CD14-positive monocyte (primary cell): ENCODE measurements at regions not wholly inside any gene's neighbourhood (a gene's known extent, or its start where the extent isn't known, plus 50 kb on each side); places are given as distances from the start of the nearest gene placed in this dataset.

Experiments used
- DNase-seq, 3 donors: peaks; one replicate each; pipeline ENCODE4 v3.0.0-alpha.2; 2011 to 2022
- H2AFZ ChIP-seq: 2 replicates; pipeline ENCODE4 v1.6.0; 2012; ENCODE audit warnings: mild to moderate bottlenecking, low read depth, low read length, inconsistent platforms; ENCODE audit not compliant: insufficient read depth, poor library complexity, severe bottlenecking
- H3K27ac ChIP-seq, 2 donors: 1 replicate in 1 of 2; 2 replicates in 1 of 2; pipeline ENCODE4 v1.5.1; 2012 to 2013; ENCODE audit warnings: low read length in 2 of 2, control low read depth in 1 of 2, inconsistent platforms in 1 of 2, low read depth in 1 of 2, mild to moderate bottlenecking in 1 of 2
- H3K27me3 ChIP-seq, 2 donors: one replicate each; pipeline versions ENCODE4 v1.6.0 to v1.6.1; 2011 to 2013; ENCODE audit warnings: low read length in 2 of 2; ENCODE audit not compliant: control insufficient read depth in 2 of 2, insufficient read depth in 2 of 2
- H3K36me3 ChIP-seq, 2 donors: replicated peaks in 1 of 2; 1 replicate in 1 of 2; 2 replicates in 1 of 2; pipeline versions ENCODE4 v1.5.1 to v1.6.1; 2012 to 2013; ENCODE audit warnings: low read length in 2 of 2, control low read depth in 1 of 2, inconsistent platforms in 1 of 2, mild to moderate bottlenecking in 1 of 2; ENCODE audit not compliant: insufficient read depth in 2 of 2, control insufficient read depth in 1 of 2
- H3K4me1 ChIP-seq, 2 donors: 1 replicate in 1 of 2; 2 replicates in 1 of 2; pipeline versions ENCODE4 v1.5.1 to v1.6.1; 2012 to 2013; ENCODE audit warnings: low read length in 2 of 2, control low read depth in 1 of 2, inconsistent platforms in 1 of 2, mild to moderate bottlenecking in 1 of 2, moderate library complexity in 1 of 2; ENCODE audit not compliant: insufficient read depth in 2 of 2, control insufficient read depth in 1 of 2
- H3K4me2 ChIP-seq: replicated peaks from 2 replicates; pipeline ENCODE3; 2012; ENCODE audit warnings: low read length, moderate library complexity, mild to moderate bottlenecking; ENCODE audit not compliant: poor library complexity, severe bottlenecking; ENCODE audit errors: extremely low read depth
- H3K4me3 ChIP-seq, 3 experiments: fragments of 200-600 bp in 1 of 3; sonication (generic) in 1 of 3; replicated peaks in 1 of 3; 1 replicate in 2 of 3; 2 replicates in 1 of 3; pipeline ENCODE4 v1.5.1; 2011 to 2013; ENCODE audit warnings: low read length in 3 of 3, mild to moderate bottlenecking in 3 of 3, control low read depth in 2 of 3, low read depth in 2 of 3, inconsistent platforms in 1 of 3, moderate library complexity in 1 of 3
- H3K79me2 ChIP-seq: 2 replicates; pipeline ENCODE4 v1.6.0; 2012; ENCODE audit warnings: mild to moderate bottlenecking, control low read depth, inconsistent platforms, low read length, moderate library complexity; ENCODE audit not compliant: insufficient read depth
- H3K9ac ChIP-seq: 2 replicates; pipeline ENCODE4 v1.6.0; 2017; ENCODE audit warnings: low read length, mild to moderate bottlenecking; ENCODE audit not compliant: insufficient read depth, poor library complexity, severe bottlenecking
- H3K9me3 ChIP-seq, 2 donors: replicated peaks in 1 of 2; 1 replicate in 1 of 2; 2 replicates in 1 of 2; pipeline versions ENCODE4 v1.5.1 to v1.6.1; 2012 to 2013; ENCODE audit warnings: low read length in 2 of 2, control low read depth in 1 of 2; ENCODE audit not compliant: control insufficient read depth in 1 of 2, insufficient read depth in 1 of 2
- H4K20me1 ChIP-seq: 2 replicates; pipeline ENCODE4 v1.6.0; 2012; ENCODE audit warnings: mild to moderate bottlenecking, low read length, control low read depth, moderate library complexity; ENCODE audit not compliant: insufficient read depth
- H3K27ac Mint-ChIP-seq, 7 donors: one replicate each; pipeline ENCODE4 v1.8.0; 2020; ENCODE audit warnings: mild to moderate bottlenecking in 7 of 7, mixed read lengths in 7 of 7, moderate library complexity in 6 of 7, inconsistent platforms in 2 of 7
- H3K27me3 Mint-ChIP-seq, 3 donors: one replicate each; pipeline ENCODE4 v1.8.0; 2021 to 2022; ENCODE audit warnings: low read depth in 3 of 3, mild to moderate bottlenecking in 3 of 3, mixed read lengths in 3 of 3, moderate library complexity in 3 of 3, inconsistent platforms in 1 of 3
- H3K36me3 Mint-ChIP-seq, 2 donors: one replicate each; pipeline ENCODE4 v1.8.0; 2020; ENCODE audit warnings: mixed read lengths in 2 of 2, inconsistent platforms in 1 of 2, mild to moderate bottlenecking in 1 of 2
- H3K4me1 Mint-ChIP-seq: one replicate; pipeline ENCODE4 v1.8.0; 2020; ENCODE audit warnings: mild to moderate bottlenecking, mixed read lengths
- H3K4me3 Mint-ChIP-seq, 2 donors: one replicate each; pipeline ENCODE4 v1.8.0; 2020; ENCODE audit warnings: mild to moderate bottlenecking in 2 of 2, mixed read lengths in 2 of 2, moderate library complexity in 1 of 2
- H3K9me3 Mint-ChIP-seq, 7 donors: one replicate each; pipeline ENCODE4 v1.8.0; 2020 to 2022; ENCODE audit warnings: mixed read lengths in 7 of 7, mild to moderate bottlenecking in 6 of 7, moderate library complexity in 6 of 7, inconsistent platforms in 2 of 7
- WGBS: methylation state at CpG from one replicate; pipeline ENCODE4 v1.1.5; 2013; ENCODE audit warnings: missing lambda C conversion rate; ENCODE audit not compliant: insufficient coverage; 5-methylcytosine and 5-hydroxymethylcytosine counted together
- intact Hi-C, 2 donors: fragments of 100-400 bp; cut with micrococcal nuclease; formaldehyde crosslinking; loops; one replicate each; pipeline versions ENCODE4 v1.15.0 to v1.15.1; 2023
- TF ChIP-seq, protein P1 (sequence below): fragments of 200-600 bp; IDR thresholded peaks from one replicate; pipeline ENCODE4 v1.8.0; 2022; ENCODE audit warnings: antibody characterized with exemption, mild to moderate bottlenecking

DNA sequence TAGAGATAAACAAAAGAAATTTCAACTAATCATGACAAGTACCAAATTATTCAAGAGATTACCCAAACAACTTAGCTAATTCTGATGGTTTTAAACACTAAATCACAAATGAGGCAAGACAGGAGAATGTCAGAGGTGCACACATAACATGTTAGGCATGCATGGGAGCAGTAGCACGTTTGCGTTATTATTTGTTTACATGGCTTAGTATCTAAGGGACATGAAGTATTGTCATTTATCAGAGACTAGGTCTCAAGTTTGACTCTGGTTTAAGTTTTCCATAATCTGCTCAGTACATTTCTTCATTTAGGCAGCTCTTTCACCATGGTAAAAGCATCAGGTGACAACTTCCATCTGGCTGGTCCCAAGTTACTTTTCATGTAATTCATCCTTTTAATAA lies 244.1 kb upstream of the TNC start:
- no peaks in the 10 kb centered on the region for H3K4me1 Mint-ChIP-seq
- no peak overlapping the region for H3K4me3 ChIP-seq
- H3K79me2 ChIP-seq: no peaks in the 10 kb centered on the region
- no peak for DNase-seq
- H3K27ac Mint-ChIP-seq: no peak overlapping the region
- H3K4me2 ChIP-seq: no peak overlapping the region
- no peaks in the 10 kb centered on the region for H3K36me3 Mint-ChIP-seq
- H2AFZ ChIP-seq: no peak overlapping the region
- TF ChIP-seq, protein P1, sequence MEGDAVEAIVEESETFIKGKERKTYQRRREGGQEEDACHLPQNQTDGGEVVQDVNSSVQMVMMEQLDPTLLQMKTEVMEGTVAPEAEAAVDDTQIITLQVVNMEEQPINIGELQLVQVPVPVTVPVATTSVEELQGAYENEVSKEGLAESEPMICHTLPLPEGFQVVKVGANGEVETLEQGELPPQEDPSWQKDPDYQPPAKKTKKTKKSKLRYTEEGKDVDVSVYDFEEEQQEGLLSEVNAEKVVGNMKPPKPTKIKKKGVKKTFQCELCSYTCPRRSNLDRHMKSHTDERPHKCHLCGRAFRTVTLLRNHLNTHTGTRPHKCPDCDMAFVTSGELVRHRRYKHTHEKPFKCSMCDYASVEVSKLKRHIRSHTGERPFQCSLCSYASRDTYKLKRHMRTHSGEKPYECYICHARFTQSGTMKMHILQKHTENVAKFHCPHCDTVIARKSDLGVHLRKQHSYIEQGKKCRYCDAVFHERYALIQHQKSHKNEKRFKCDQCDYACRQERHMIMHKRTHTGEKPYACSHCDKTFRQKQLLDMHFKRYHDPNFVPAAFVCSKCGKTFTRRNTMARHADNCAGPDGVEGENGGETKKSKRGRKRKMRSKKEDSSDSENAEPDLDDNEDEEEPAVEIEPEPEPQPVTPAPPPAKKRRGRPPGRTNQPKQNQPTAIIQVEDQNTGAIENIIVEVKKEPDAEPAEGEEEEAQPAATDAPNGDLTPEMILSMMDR: no peak
- no peak overlapping the region for H3K9ac ChIP-seq
- no peaks in the 10 kb centered on the region for H3K9me3 ChIP-seq
- no peaks in the 10 kb centered on the region for H3K4me1 ChIP-seq
- no peak overlapping the region for H3K4me3 Mint-ChIP-seq
- no peaks in the 10 kb centered on the region for H3K27me3 ChIP-seq
- H3K36me3 ChIP-seq: no peaks in the 10 kb centered on the region
- peaks cover 0 to 2% (median 0%) of the 10 kb centered on the region in 7 donors for H3K9me3 Mint-ChIP-seq
- intact Hi-C loops: no loop called here
- H3K27me3 Mint-ChIP-seq: peaks cover 0 to 2% (median 2%) of the 10 kb centered on the region in 3 donors
- no peaks in the 10 kb centered on the region for H4K20me1 ChIP-seq
- H3K27ac ChIP-seq: no peak overlapping the region
- no CpG with 5 or more reads among the region's 2 CpGs for WGBS

DNA sequence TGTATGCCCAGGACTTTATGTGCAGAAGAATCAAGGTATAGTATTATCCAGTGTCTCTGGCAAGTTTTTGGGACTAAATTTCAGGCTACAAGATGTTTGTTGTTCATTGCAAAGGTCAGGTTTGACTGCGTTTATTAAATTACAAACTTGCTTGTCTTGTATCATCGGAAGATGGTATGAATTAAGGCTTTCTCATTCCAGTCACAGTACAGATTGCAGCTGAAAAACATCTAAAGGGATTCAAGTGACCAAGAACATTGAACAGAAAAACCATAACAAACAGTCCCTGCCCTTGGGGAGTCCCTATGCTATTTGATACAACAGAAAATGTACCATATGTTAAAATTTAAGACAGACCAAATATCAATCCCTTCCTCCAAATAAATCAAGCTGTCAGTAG lies 244.7 kb upstream of the TNC start:
- peaks cover 0 to 2% (median 0%) of the 10 kb centered on the region in 7 donors for H3K9me3 Mint-ChIP-seq

More for the DNA sequence above, 244.7 kb upstream of the TNC start:
- TF ChIP-seq, protein P1: no peak
- Histone ChIP-seq H3K4me1 (no peaks in the 10 kb centered on the region), H4K20me1 (no peaks in the 10 kb centered on the region), H3K27me3 (no peaks in the 10 kb centered on the region), H3K9ac (no peak overlapping the region), H3K27ac (no peak overlapping the region), H3K79me2 (no peaks in the 10 kb centered on the region), H3K36me3 (no peaks in the 10 kb centered on the region), H3K4me2 (no peak overlapping the region), H3K4me3 (no peak overlapping the region), H2AFZ (no peak overlapping the region), H3K9me3 (no peaks in the 10 kb centered on the region)
- intact Hi-C loops: no loop called here
- Mint-ChIP-seq H3K4me1 (no peaks in the 10 kb centered on the region), H3K27me3 (peaks cover 0 to 2% (median 2%) of the 10 kb centered on the region in 3 donors), H3K36me3 (no peaks in the 10 kb centered on the region), H3K27ac (peak overlapping the region in 1 of 7 donors; percentile 6), H3K4me3 (no peak overlapping the region)
- no peak for DNase-seq
- no CpG with 5 or more reads among the region's 2 CpGs for WGBS
